Activated CD4-positive, alpha-beta T cell treated with anti-CD3 and anti-CD28 coated beads, Interleukin-2, amount 10 ng/mL, durations not matched to agents 7 days and 5 days (primary cell): ENCODE measurements at regions not wholly inside any gene's neighbourhood (a gene's known extent, or its start where the extent isn't known, plus 50 kb on each side); places are given as distances from the start of the nearest gene placed in this dataset.
"Not testable (repeated sequence)": the region's sequence is repeated elsewhere in the genome, so short reads cannot be mapped to it uniquely, and the experiment has no call there.

Experiments used
- CTCF ChIA-PET: fragments of 350-600 bp; sonication (Branson Sonifier 250); formaldehyde crosslinking; loops from one replicate; lab custom pipeline; 2021; ENCODE audit warnings: antibody characterized with exemption; lab: Charles Lee
- POLR2A ChIA-PET: fragments of 350-600 bp; sonication (Branson Sonifier 250); formaldehyde crosslinking; loops from one replicate; lab custom pipeline; 2021; ENCODE audit warnings: antibody characterized with exemption; lab: Charles Lee
- DNase-seq: peaks from one replicate; pipeline ENCODE4 v3.0.0-alpha.2; 2020
- H3K27ac Mint-ChIP-seq: one replicate; pipeline ENCODE4 v1.8.0; 2021; ENCODE audit warnings: mild to moderate bottlenecking, moderate library complexity, mixed read lengths
- H3K27me3 Mint-ChIP-seq: one replicate; pipeline ENCODE4 v1.8.0; 2021; ENCODE audit warnings: mixed read lengths
- H3K36me3 Mint-ChIP-seq: one replicate; pipeline ENCODE4 v1.8.0; 2021; ENCODE audit warnings: low read depth, mixed read lengths
- H3K4me1 Mint-ChIP-seq: one replicate; pipeline ENCODE4 v1.8.0; 2021; ENCODE audit warnings: mixed read lengths
- H3K4me3 Mint-ChIP-seq: one replicate; pipeline ENCODE4 v1.8.0; 2021; ENCODE audit warnings: mild to moderate bottlenecking, moderate library complexity, mixed read lengths
- H3K9me3 Mint-ChIP-seq: one replicate; pipeline ENCODE4 v1.8.0; 2021; ENCODE audit warnings: mixed read lengths

DNA sequence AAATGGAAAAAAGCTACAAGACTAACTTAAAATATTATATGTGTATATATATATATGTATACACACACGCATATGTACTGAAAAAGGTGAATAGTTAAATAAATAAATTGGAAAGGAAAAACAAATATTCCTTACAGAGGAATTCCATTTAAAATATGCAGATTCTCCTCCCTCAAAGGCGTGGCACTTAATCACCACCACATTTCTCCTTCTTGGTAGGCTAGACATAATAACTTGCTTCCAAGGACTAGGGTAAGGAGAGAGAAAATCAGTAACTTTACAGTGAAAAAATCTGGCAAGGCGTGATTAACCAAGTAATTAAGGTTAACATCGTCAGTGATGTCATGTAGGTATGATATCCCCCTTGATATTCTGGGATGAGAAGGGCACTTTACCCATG, 84.0 kb upstream of the USP25 start:
- H3K4me3 Mint-ChIP-seq = no peak overlapping the region
- no peak for DNase-seq
- H3K9me3 Mint-ChIP-seq = no peaks in the 10 kb centered on the region
- ChIA-PET POLR2A (interaction anchor here (0.7 kb wide), 1 partner anchor 137 kb away, joined by 3 read pairs; no protein-coding TSS in a partner anchor), CTCF (no interaction called here)
- H3K36me3 Mint-ChIP-seq = no peaks in the 10 kb centered on the region
- H3K27me3 Mint-ChIP-seq = peaks cover 2% of the 10 kb centered on the region
- no peak overlapping the region for H3K27ac Mint-ChIP-seq
- no peaks in the 10 kb centered on the region for H3K4me1 Mint-ChIP-seq

DNA sequence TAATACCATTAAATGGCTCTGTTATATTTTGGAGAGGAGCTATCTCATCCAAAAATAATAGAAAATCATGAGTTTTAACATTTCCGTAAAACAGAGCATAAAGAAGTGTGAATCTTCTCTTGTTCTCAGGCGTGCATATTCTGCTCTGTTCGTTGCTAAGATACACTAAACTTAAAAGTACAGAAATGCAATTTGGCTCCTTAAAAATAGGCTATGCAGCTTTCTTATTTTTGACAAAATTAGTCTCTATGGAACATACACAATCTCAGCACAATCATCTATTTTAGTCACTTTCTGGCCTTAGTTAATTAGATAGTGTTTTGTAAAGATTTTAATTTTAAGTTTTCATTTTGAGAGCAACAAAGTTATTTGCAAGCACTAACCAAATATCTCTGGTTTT, 79.0 kb upstream of the USP25 start:
- H3K4me3 Mint-ChIP-seq = no peak overlapping the region
- CTCF ChIA-PET = no interaction called here

DNA sequence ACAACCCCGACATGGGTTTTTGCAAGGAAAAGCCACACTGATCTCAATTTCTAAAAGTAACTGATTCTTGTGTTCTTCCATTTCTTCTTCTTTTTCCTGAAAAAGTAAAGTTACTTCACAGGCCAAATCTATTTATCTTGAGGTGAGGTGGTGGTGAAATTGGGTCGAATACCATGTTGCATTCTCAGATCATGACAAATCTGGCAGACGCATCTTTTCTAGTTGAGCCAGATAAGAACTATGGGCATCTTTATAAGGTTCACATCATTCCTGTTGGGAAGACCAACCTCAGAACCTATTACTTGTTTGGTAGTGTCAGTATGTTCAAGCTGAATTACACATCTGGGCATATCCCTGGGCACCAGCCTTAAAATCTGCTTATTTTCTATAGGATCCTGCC, 78.6 kb upstream of the USP25 start:
- no peaks in the 10 kb centered on the region for H3K9me3 Mint-ChIP-seq
- CTCF ChIA-PET = no interaction called here
- POLR2A ChIA-PET = no interaction called here
- H3K27ac Mint-ChIP-seq = no peak overlapping the region
- peaks cover 8% of the 10 kb centered on the region for H3K27me3 Mint-ChIP-seq
- H3K36me3 Mint-ChIP-seq = no peaks in the 10 kb centered on the region
- no peak for DNase-seq
- H3K4me1 Mint-ChIP-seq = no peaks in the 10 kb centered on the region
- H3K4me3 Mint-ChIP-seq = no peak overlapping the region

More for the DNA sequence above, 79.0 kb upstream of the USP25 start:
- POLR2A ChIA-PET = no interaction called here
- no peaks in the 10 kb centered on the region for H3K36me3 Mint-ChIP-seq
- DNase-seq = no peak
- no peak overlapping the region for H3K27ac Mint-ChIP-seq
- peaks cover 8% of the 10 kb centered on the region for H3K27me3 Mint-ChIP-seq
- H3K9me3 Mint-ChIP-seq = no peaks in the 10 kb centered on the region
- H3K4me1 Mint-ChIP-seq = no peaks in the 10 kb centered on the region

DNA sequence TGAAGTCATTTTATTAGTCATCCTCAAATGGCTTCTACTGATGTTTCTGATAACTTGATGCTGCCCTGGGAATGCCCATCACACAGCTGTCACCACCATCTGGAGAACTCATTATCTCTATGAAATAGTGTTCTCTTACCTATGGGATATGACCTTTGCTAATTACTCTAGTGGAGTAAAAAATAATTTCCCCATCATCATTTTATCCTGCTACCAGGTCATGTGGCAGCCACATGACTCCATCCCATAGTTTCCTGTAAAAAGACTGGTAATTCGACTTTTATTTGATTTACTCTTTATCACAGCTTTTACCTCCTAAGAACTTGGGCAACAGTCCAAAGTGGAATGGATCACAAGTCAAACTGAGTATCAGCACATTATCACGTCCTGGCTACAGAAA, 76.1 kb upstream of the USP25 start:
- Mint-ChIP-seq H3K36me3 (no peaks in the 10 kb centered on the region), H3K4me1 (no peaks in the 10 kb centered on the region), H3K9me3 (no peaks in the 10 kb centered on the region), H3K27ac (no peak overlapping the region), H3K4me3 (no peak overlapping the region), H3K27me3 (peaks cover 7% of the 10 kb centered on the region)
- ChIA-PET CTCF (no interaction called here), POLR2A (no interaction called here)
- DNase-seq = no peak

DNA sequence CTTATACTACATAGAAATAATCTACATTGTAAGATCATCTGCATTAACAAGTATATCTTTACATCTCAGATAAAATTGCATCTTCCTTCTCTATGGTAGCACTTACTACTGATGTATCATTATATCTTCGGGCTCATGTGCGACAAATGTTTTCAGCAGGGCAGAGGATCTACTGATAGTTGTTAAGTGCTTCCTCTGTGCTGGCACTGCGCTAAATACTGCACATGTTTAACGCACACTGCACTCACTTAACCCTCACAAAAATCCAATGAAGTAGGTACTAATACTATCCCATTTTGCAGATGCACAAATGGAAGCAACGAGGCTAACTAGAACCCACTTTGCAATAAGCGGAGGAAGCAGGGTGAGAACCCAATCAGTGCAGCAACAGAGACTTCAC, 75.6 kb upstream of the USP25 start:
- DNase-seq = no peak
- Mint-ChIP-seq H3K4me3 (no peak overlapping the region), H3K27me3 (peaks cover 6% of the 10 kb centered on the region), H3K9me3 (no peaks in the 10 kb centered on the region), H3K27ac (no peak overlapping the region), H3K4me1 (no peaks in the 10 kb centered on the region), H3K36me3 (no peaks in the 10 kb centered on the region)
- CTCF ChIA-PET = no interaction called here
- POLR2A ChIA-PET = no interaction called here

DNA sequence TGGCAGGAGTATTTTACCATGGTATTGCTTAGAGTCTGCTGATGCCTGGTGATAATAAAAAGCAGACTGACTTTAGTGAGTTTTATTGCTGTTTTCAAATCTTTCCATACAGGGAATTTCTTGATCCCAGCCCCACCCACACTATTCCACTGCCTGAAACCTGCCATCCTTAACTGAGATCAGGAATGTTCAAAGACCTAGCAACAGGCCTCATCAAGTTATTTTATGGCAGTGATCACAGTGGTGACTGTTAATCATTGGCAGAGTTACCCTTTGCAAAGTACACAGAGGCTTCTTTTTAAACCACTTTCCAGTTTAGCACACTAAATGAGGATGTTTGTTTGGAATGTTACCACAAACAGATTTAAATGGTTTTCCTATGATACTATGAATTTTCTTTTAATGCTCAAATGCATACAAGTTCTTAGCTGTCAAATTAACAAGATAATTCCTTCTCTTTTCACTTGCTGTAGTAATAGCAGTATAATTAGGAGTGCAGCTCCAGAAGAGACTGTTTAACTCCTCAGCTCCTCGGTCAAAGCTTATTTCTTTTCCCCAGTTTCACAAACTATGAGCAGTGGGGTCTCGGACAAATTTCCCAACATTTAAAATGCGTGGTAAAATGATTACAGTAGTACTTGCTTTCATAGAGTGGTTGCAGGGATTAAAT, 69.9 kb upstream of the USP25 start:
- no peak overlapping the region for H3K27ac Mint-ChIP-seq
- CTCF ChIA-PET = interaction anchor here (0.7 to 1.2 kb wide), 2 partner anchors 16 to 44 kb away, joined by 3 read pairs; no protein-coding TSS in a partner anchor

DNA sequence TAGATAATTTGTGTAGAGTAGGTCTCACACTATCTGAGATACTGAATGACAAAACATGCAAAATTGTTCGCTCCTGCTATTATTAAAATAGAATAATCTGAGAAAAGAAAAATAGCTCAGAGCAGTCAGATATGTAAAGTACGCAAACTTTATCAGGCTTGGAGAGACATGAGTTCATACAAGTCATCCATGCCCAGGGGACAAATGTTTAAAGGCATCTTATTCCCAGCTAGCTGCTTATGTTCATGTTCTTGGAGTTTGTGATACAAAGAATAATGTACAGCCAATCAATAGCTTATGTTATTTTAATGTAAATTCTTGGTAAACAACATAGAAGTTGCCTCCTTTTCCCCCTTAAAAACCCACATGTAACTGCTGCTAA, 69.4 kb upstream of the USP25 start:
- CTCF ChIA-PET = interaction anchor here (1.2 kb wide), 1 partner anchor 15 kb away, joined by 3 read pairs; no protein-coding TSS in a partner anchor

More for the DNA sequence above, 69.9 kb upstream of the USP25 start:
- POLR2A ChIA-PET = no interaction called here
- no peaks in the 10 kb centered on the region for H3K9me3 Mint-ChIP-seq
- no peak for DNase-seq
- no peak overlapping the region for H3K4me3 Mint-ChIP-seq
- peaks cover 4% of the 10 kb centered on the region for H3K27me3 Mint-ChIP-seq
- no peaks in the 10 kb centered on the region for H3K4me1 Mint-ChIP-seq
- no peaks in the 10 kb centered on the region for H3K36me3 Mint-ChIP-seq

DNA sequence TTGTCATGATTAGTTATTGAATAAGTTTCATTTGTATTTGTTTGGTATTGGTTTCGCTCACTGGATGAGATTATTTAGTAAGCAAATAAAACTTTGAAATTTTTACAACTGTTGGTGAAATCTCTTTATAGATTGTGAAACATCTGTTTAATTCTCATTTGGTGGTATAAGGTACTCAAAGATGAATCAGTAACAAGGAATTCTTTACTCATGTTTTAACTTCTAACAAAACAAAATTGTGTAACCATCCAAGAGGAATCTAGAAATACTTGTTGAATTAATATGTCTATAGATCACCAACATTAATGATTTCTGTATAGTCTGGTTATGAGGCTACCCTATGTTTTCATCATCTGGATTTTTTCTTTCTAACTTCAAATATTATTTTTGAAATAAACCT, 62.8 kb upstream of the USP25 start:
- Mint-ChIP-seq H3K9me3 (no peaks in the 10 kb centered on the region), H3K4me1 (no peaks in the 10 kb centered on the region), H3K27ac (no peak overlapping the region)

More for the DNA sequence above, 69.4 kb upstream of the USP25 start:
- no peak overlapping the region for H3K27ac Mint-ChIP-seq
- no peak for DNase-seq
- no peaks in the 10 kb centered on the region for H3K36me3 Mint-ChIP-seq
- H3K4me1 Mint-ChIP-seq = no peaks in the 10 kb centered on the region
- no peaks in the 10 kb centered on the region for H3K9me3 Mint-ChIP-seq
- POLR2A ChIA-PET = no interaction called here
- H3K27me3 Mint-ChIP-seq = peaks cover 4% of the 10 kb centered on the region
- no peak overlapping the region for H3K4me3 Mint-ChIP-seq

DNA sequence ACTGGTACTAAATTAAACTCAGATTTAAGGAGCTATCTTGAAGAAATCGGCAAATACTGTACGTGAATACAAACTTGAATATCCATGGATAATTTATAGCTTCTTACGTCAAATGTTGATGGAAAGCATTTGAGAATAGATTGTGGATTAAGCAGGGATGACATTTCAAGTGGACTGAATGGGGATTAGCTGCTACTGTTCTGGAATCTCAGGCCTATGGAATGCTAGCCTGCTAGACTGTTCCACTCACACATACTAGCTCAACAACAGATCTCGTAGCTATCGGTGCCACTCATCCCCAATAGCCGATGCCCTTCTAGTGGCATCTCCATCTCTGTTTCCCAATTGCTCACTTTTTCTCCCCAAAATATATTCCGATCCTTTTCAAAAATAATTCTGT, 62.0 kb upstream of the USP25 start:
- H3K4me1 Mint-ChIP-seq = no peaks in the 10 kb centered on the region
- H3K27ac Mint-ChIP-seq = no peak overlapping the region
- ChIA-PET POLR2A (no interaction called here), CTCF (no interaction called here)
- no peak for DNase-seq
- H3K36me3 Mint-ChIP-seq = no peaks in the 10 kb centered on the region
- H3K4me3 Mint-ChIP-seq = no peak overlapping the region
- H3K9me3 Mint-ChIP-seq = no peaks in the 10 kb centered on the region
- no peaks in the 10 kb centered on the region for H3K27me3 Mint-ChIP-seq

More for the DNA sequence above, 62.8 kb upstream of the USP25 start:
- POLR2A ChIA-PET = no interaction called here
- Mint-ChIP-seq H3K4me3 (no peak overlapping the region), H3K36me3 (no peaks in the 10 kb centered on the region), H3K27me3 (no peaks in the 10 kb centered on the region)
- DNase-seq = no peak
- CTCF ChIA-PET = no interaction called here

DNA sequence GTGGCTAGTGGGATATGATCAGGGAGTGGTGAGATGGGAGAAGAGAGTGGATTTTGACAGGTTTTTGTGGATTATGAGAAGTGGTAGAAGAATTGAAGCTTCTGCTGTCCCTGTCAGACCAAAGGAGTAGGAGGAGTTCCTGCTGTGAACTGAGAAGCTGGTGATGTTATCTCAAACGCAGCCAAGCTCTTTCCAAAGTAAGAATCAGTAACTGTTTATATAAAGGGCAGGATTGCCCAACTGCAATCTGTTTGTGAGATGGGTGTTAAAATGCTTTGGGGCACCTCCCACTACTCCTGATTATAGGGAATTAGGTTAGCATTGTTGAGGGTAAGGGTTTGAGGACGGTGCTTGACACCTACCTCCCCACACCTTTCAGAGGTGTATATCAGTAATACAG, 60.5 kb upstream of the USP25 start:
- no peak for DNase-seq
- no peak overlapping the region for H3K4me3 Mint-ChIP-seq
- H3K27me3 Mint-ChIP-seq = no peaks in the 10 kb centered on the region
- H3K36me3 Mint-ChIP-seq = no peaks in the 10 kb centered on the region
- ChIA-PET POLR2A (no interaction called here), CTCF (no interaction called here)
- no peaks in the 10 kb centered on the region for H3K4me1 Mint-ChIP-seq
- no peaks in the 10 kb centered on the region for H3K9me3 Mint-ChIP-seq
- H3K27ac Mint-ChIP-seq = no peak overlapping the region

DNA sequence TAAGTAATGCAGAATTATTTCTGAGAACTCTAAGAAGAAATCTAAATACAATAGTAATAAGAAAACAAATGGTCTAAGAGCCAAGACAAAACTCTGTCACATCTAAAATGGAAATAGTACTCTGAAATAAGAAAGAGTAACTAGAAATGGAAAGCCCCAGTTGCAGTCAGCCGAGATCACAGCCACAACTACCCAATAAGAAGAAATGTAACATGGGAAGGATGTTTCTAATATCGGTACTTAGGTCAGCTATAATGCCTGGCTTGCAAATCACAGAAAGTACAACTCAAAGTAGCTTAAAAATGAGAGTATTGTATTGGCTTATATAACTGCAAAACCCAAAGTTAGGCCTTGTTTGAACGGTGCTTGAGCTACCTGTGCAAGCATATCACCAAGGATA, 58.6 kb upstream of the USP25 start:
- H3K9me3 Mint-ChIP-seq = no peaks in the 10 kb centered on the region
- POLR2A ChIA-PET = no interaction called here

DNA sequence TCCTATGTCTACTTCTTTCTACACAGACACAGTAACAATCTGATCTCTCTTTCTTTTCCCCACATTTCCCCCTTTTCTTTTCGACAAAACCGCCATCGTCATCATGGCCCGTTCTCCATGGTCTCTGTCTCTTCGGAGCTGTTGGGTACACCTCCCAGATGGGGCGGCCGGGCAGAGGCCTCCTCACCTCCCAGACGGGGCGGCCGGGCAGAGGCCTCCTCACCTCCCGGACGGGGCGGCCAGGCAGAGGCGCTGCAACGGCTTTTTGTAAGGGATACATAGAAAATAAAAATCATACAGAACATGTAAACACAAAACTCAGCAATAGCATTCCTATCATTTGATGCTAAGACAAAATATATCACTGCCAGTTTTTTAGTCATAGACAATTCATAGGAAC, 57.2 kb upstream of the USP25 start:
- H3K4me3 Mint-ChIP-seq, H3K27ac Mint-ChIP-seq, POLR2A ChIA-PET, H3K9me3 Mint-ChIP-seq, H3K27me3 Mint-ChIP-seq, H3K36me3 Mint-ChIP-seq, H3K4me1 Mint-ChIP-seq, DNase-seq: not testable (repeated sequence)
- CTCF ChIA-PET = interaction anchor here (0.5 kb wide), 1 partner anchor 195 kb away, joined by 4 read pairs; no protein-coding TSS in a partner anchor

More for the DNA sequence above, 58.6 kb upstream of the USP25 start:
- H3K36me3 Mint-ChIP-seq = no peaks in the 10 kb centered on the region
- no peaks in the 10 kb centered on the region for H3K27me3 Mint-ChIP-seq
- CTCF ChIA-PET = no interaction called here
- no peaks in the 10 kb centered on the region for H3K4me1 Mint-ChIP-seq
- H3K4me3 Mint-ChIP-seq = no peak overlapping the region
- DNase-seq = no peak
- H3K27ac Mint-ChIP-seq = no peak overlapping the region

DNA sequence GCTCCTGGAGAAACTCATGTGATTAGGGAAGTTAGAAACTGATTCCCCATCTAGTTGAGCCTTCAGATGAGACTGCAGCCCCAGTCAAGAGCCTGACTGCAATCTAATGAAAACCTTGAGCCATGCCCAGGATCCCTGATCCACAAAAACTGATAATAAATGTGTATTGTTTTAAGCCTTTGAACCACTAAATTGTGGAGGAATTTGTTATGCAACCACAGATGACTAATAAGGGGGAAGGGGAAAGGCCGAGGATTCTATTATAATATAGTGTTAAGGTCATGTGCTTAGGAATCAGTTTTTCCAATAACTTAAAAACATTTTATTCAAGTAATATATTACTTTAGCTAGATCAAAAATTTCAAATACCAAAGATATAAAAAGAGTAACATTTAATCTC, 52.8 kb upstream of the USP25 start:
- Mint-ChIP-seq H3K4me1 (no peaks in the 10 kb centered on the region), H3K4me3 (no peak overlapping the region), H3K27ac (no peak overlapping the region), H3K36me3 (no peaks in the 10 kb centered on the region), H3K9me3 (no peaks in the 10 kb centered on the region), H3K27me3 (peaks cover 4% of the 10 kb centered on the region)
- DNase-seq = no peak
- POLR2A ChIA-PET = no interaction called here
- CTCF ChIA-PET = interaction anchor here (0.6 kb wide), 1 partner anchor 1274 kb away, joined by 4 read pairs; no protein-coding TSS in a partner anchor

DNA sequence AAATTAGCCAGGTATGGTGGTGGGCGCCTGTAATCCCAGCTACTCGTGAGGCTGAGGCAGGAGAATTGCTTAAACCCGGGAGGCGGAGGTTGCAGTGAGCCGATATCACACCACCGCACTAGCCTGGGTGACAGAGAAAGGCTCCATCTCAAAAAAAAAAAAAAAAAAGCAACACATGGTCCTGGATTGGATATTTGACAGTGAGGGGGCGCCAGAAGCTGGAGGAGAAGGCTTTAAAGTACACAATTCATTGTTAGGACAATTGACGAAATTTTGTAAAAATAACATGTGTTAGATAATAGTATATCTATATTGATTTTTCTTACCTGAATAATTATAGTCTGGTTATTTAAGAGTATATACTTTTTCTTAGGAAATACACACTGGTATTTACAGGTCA, 50.2 kb upstream of the USP25 start:
- DNase-seq = no peak
- Mint-ChIP-seq H3K36me3 (no peaks in the 10 kb centered on the region), H3K4me1 (peaks cover 6% of the 10 kb centered on the region), H3K4me3 (no peak overlapping the region), H3K27me3 (peaks cover 4% of the 10 kb centered on the region), H3K27ac (no peak overlapping the region), H3K9me3 (no peaks in the 10 kb centered on the region)
- CTCF ChIA-PET = no interaction called here
- POLR2A ChIA-PET = no interaction called here
